HG02943 (cell line): ENCODE measurements at regions not wholly inside any gene's neighbourhood (a gene's known extent, or its start where the extent isn't known, plus 50 kb on each side); places are given as distances from the start of the nearest gene placed in this dataset.

Source experiments
- ATAC-seq: cut with Tn5 transposase; IDR thresholded peaks from one replicate; pipeline ENCODE4 v1.9.1; 2021; ENCODE audit warnings: mild to moderate bottlenecking, low read depth, moderate library complexity; ENCODE audit not compliant: unreplicated experiment

DNA sequence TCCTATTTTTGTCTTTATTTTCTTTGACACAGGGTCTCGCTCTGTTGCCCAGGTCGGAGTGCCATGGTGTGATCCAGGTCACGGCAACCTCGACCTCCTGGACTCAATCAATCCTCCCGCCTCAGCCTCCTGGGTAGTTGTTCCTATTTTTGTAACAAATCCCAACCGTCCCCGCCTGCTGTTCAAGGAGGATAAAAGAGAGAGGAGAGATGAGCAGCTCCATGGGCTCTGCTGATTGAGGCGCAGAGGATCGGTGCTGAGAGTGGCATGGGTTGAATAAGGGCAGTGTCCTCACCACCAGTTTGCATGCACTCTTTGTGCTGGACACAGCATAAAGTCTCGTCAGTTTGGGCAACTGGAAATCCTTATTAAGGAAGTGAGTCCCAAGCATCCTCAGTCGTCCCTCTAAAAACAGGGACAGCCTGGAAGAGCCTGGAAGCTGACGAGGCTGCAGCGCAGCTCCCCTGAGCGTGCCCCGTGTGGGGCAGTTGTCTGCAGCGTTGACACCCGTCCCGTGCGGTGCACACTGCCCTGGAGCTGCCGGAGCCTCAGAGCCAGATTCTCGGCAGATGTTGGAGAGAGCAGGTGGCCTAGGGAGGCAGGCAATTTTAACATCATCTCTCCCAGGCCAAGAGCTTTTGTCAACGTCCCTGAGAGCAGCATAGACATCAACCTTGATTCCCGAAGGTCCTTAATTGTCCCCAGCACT is 404.2 kb upstream of the RNF32 start:
- no peak for ATAC-seq

DNA sequence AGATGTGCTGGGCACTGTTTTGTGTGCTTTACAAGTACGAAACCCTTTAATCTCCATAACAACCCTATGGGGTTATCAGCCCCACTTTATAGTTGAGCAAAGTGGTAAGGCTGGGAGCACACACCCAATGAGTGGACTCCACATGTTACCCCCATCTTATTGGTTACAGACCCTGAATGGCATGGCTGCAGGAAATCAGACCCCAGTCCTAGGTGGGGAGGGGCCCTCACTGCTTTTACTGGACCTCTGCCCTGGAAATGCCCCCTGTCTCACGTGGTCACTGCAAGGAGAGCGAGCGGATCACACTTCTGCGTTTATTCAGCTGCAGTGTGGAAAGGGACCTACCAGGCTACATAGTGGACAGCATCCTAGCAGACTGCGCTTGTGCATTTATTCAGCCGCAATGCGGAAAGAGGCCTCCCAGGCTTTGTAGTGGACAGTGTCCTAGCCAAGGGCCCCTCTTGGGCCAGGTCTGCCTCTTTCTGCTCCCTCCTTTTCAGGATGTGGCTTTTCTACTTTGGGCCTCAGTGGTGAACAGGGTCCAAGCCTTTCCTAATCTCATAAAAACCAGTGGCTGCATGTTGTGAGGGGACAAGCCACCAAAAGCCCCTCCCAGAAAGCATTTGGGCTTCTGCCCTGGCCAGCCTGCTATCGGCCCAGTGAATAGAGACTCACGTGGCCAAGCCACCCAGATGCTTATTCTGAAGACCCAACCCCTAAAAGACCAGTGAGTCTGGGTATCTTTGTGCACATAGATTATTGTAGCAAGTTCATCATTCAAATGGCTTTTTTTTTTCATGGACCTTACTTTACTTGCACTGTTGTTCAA is 405.7 kb upstream of the RNF32 start:
- ATAC-seq: no peak

- ATAC-seq: no peak
Observed at GRCh38 chr7:156234192-156234591, 406.4 kb upstream of the RNF32 start.

- ATAC-seq: no peak
Observed at GRCh38 chr7:156232931-156233705, 407.5 kb upstream of the RNF32 start.

GRCh38 chr7:156230576-156230975 is 410.0 kb upstream of the RNF32 start:
- no peak for ATAC-seq

- ATAC-seq: no peak
Observed at GRCh38 chr7:156224833-156225225, 412.6 kb upstream of the SHH start.

GRCh38 chr7:156223935-156224832 is 411.9 kb upstream of the SHH start:
- ATAC-seq: no peak

GRCh38 chr7:156222611-156223010 is 410.3 kb upstream of the SHH start:
- ATAC-seq: no peak

DNA sequence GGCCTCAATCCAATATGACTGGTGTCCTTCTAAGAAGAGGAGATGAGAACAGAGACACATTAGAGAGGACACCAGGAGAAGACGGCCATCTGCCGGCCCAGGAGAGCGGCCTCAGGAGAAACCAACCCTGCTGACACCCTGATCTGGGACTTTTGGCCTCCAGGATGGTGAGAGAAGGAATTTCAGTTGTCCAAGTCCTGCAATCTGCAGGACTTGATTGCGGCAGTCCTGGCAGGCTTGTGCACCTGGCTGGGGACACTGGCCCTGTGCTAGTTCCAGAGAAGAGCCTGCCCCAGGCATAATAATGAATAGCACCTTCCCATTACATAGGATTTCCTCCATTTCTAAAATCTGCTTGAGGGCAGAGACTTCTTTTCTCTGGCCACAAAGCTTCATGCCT is 409.9 kb upstream of the SHH start:
- ATAC-seq: no peak

- ATAC-seq: no peak
Observed at GRCh38 chr7:156220701-156221100, 408.4 kb upstream of the SHH start.

- ATAC-seq: no peak
Observed at GRCh38 chr7:156220078-156220605, 407.9 kb upstream of the SHH start.

DNA sequence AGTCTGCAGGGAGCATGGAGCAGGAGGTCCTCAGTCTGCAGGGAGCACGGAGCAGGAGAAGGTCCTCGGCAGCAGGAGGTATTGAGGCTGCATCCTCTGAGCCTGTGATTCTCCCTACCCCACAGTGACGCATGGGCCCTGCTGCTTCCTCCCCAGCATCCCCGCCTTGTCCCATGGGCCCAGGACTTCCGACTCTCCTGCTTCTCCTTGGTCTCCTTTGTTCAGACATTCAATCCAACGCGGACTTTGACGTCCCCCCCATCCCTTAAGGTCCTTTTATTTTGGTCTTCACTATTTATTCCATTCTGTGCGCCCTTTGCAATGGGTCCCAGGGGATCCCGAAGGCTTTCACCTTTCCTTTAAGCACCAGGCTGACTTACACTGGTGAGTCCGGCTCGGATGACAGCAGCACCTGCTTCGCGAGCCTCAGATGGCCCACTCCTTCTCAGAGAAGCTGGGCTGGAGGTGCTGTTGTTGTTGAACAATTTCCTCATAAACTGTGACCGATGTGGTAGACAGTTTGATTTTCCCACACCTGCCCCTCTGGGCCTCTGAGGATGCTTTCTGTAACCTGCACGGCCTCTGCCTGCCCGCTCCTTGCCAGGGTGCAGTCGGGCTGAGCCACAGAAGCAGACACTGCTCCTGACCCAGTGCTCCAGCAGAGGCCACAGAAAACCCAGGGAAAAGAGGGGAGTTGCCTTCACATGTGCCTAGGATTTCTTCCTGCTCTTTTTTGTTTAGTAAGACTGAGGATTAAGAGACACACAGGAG is 407.2 kb upstream of the SHH start:
- no peak for ATAC-seq

DNA sequence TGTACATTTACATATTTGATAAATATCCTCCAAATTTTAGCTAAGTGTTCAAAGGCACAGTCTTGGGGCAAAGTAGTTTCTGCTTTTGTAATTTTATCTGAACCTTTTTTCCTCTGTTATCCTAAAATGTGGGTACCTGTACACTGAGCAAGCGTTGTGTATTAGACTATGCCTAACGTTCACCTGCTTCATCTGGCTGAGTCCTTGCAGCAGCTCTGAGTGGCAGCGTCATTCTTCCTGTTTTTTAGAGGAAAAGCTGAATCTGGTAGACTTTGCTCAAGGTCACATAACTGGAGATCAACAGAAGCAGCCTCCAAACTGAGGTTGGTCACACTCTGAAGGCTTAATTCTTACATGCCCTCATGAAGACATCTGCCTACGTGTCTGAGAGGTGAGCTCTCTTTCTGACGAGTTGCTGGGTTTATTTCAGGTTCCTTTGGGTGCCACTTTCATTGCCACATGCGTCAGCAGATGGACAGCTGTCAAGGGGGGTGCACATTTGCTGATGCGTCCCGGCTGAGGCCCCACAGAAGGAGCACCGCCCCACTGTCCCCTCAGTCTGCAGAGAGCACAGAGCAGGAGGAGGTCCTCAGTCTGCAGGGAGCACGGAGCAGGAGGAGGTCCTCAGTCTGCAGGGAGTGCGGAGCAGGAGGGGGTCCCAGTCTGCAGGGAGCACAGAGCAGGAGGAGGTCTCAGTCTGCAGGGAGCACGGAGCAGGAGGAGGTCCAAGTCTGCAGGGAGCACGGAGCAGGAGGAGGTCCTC is 406.5 kb upstream of the SHH start:
- ATAC-seq: no peak

- no peak for ATAC-seq
Observed at GRCh38 chr7:156217803-156218202, 405.5 kb upstream of the SHH start.

DNA sequence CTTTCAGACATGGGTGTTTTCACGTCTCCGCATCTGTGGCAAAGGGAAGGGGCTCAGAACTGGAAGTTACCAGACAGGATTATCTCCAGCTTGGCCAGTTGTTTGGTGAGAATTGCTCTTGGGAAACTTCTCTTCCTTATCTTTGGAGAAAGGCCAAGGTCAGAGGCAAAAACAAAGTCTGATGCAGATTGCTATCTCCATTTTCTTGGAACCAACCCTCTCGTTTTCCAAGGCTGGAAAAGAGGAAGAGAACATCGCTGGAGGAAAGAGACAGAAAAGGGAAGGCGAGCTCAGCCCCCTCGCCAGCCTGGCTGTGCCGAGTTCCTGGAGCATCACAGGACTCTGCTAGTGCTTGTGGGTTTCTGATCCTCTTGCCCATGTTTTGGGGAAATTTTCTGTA is 396.8 kb upstream of the SHH start:
- ATAC-seq: no peak

DNA sequence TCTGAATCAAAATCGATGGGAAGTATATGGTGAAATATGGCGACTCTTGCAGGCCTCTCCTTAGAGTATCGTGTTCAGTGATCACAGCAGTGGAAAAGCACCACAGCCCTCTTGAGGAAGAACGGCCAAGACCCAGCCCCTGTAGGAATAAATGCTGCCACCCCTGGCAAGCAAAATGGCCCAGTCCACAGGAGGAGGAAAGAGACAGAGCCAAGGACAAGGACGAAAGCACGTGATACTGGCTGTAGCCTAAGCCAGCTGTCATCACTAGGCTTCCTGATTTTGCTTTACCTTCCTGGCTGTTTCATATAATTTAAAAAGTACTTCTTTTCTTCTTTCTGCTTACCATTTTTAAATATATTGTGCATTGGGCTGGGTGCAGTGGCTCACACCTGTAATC is 395.0 kb upstream of the SHH start:
- no peak for ATAC-seq

- no peak for ATAC-seq
Observed at GRCh38 chr7:156206174-156206573, 393.9 kb upstream of the SHH start.

DNA sequence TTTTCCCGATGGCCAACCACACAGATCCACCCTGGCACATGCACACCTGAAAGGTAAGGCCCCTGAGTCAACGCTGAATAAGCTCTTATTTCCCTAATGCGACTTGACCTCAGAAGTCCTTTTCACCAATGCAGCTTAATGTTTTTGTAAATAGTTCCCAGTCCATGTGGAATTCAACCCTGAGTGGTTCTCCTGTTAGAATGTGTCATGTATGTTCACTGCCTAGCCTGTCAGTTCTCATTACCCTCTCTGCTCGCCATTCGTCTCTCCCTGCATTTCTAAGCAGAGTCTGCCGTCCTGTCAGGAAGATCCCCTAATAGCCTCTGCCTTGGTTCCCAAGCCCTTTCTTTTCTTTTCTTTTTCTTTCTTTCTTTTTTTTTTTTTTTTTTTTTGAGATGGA is 392.6 kb upstream of the SHH start:
- ATAC-seq: no peak

DNA sequence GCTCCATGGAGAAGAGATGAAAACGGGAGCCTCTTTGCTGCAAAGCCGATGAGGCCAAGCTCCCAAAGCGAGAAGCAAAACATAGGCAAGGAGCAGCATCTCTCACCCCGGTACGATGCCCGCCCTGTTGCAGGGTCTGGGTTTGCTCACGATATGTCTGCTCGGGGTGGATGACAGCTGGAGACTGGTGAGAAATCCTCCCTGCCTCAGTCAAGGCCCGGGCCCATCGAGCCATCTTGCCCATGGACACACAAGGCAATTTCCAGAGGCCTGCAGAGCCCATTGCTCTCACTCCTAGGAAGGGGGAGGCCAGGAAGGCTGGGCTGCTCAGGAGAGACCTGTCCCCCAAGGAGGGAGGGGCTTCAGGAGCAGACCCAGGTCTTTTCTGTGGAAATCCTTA is 391.7 kb upstream of the SHH start:
- ATAC-seq: no peak
